SKM-1 treated with dmso at 0.1 percent for 144 hours (cell line): ENCODE measurements at regions not wholly inside any gene's neighbourhood (a gene's known extent, or its start where the extent isn't known, plus 50 kb on each side); places are given as distances from the start of the nearest gene placed in this dataset.

Source experiments
- DNase-seq: peaks from one replicate; lab custom pipeline; 2025; ENCODE audit not compliant: unreplicated experiment; lab: John Stamatoyannopoulos, UW

- no peak for DNase-seq
Observed at GRCh38 chr9:95822583-95823431, 52.7 kb upstream of the ERCC6L2 start.

- no peak for DNase-seq
Observed at GRCh38 chr9:95822015-95822414, 53.5 kb upstream of the ERCC6L2 start.

GRCh38 chr9:95820074-95820473 is 55.4 kb upstream of the ERCC6L2 start:
- no peak for DNase-seq

GRCh38 chr9:95819636-95820035 is 55.9 kb upstream of the ERCC6L2 start:
- DNase-seq: no peak

GRCh38 chr9:95817205-95817604 is 58.3 kb upstream of the ERCC6L2 start:
- DNase-seq: no peak

GRCh38 chr9:95816716-95817115 is 58.8 kb upstream of the ERCC6L2 start:
- DNase-seq: no peak

GRCh38 chr9:95815961-95816360 is 59.5 kb upstream of the ERCC6L2 start:
- DNase-seq: no peak

- DNase-seq: no peak
Observed at GRCh38 chr9:95815133-95815532, 60.4 kb upstream of the ERCC6L2 start.

- no peak for DNase-seq
Observed at GRCh38 chr9:95813923-95814322, 61.6 kb upstream of the ERCC6L2 start.

GRCh38 chr9:95810814-95811213 is 64.7 kb upstream of the ERCC6L2 start:
- no peak for DNase-seq

GRCh38 chr9:95810133-95810532 is 65.4 kb upstream of the ERCC6L2 start:
- DNase-seq: no peak

- no peak for DNase-seq
Observed at GRCh38 chr9:95809686-95810085, 65.8 kb upstream of the ERCC6L2 start.

GRCh38 chr9:95808011-95808410 is 67.5 kb upstream of the ERCC6L2 start:
- no peak for DNase-seq

- DNase-seq: no peak
Observed at GRCh38 chr9:95807326-95807947, 68.1 kb upstream of the ERCC6L2 start.

- DNase-seq: no peak
Observed at GRCh38 chr9:95803197-95803596, 72.3 kb upstream of the ERCC6L2 start.

GRCh38 chr9:95801797-95802196 is 73.7 kb upstream of the ERCC6L2 start:
- DNase-seq: no peak

- DNase-seq: no peak
Observed at GRCh38 chr9:95796029-95796428, 79.5 kb upstream of the ERCC6L2 start.

GRCh38 chr9:95793924-95794828 is 81.3 kb upstream of the ERCC6L2 start:
- DNase-seq: no peak

- DNase-seq: no peak
Observed at GRCh38 chr9:95791695-95792094, 83.8 kb upstream of the ERCC6L2 start.

GRCh38 chr9:95791286-95791685 is 84.2 kb upstream of the ERCC6L2 start:
- DNase-seq: no peak

GRCh38 chr9:95788521-95788991 is 86.9 kb upstream of the ERCC6L2 start:
- DNase-seq: no peak
